DND-41 (cell line): ENCODE measurements at regions not wholly inside any gene's neighbourhood (a gene's known extent, or its start where the extent isn't known, plus 50 kb on each side); places are given as distances from the start of the nearest gene placed in this dataset.

Experiments
- ATAC-seq: fragments of 200-7000 bp; cut with Tn5 transposase; 3 replicates; pipeline ENCODE4 v1.9.1; 2021; ENCODE audit warnings: low read depth; ENCODE audit not compliant: insufficient read depth
- DNase-seq: peaks from one replicate; pipeline ENCODE4 v3.0.0-alpha.2; 2020
- H2AFZ ChIP-seq: 2 replicates; pipeline ENCODE4 v1.6.0; 2012; ENCODE audit warnings: low read depth, low read length
- H3K27ac ChIP-seq: 2 replicates; pipeline ENCODE4 v1.5.1; 2012; ENCODE audit warnings: low read length, inconsistent platforms
- H3K27me3 ChIP-seq: fragments of 200-600 bp; sonication (generic); 2 replicates; pipeline ENCODE4 v1.6.0; 2012; ENCODE audit warnings: low read length, mild to moderate bottlenecking, inconsistent platforms; ENCODE audit not compliant: insufficient read depth, poor library complexity
- H3K36me3 ChIP-seq: 2 replicates; pipeline ENCODE4 v1.5.1; 2012; ENCODE audit warnings: low read length, inconsistent platforms; ENCODE audit not compliant: insufficient read depth
- H3K4me1 ChIP-seq: 2 replicates; pipeline ENCODE4 v1.5.1; 2012; ENCODE audit warnings: mild to moderate bottlenecking, low read length; ENCODE audit not compliant: insufficient read depth
- H3K4me2 ChIP-seq: 2 replicates; pipeline ENCODE4 v1.6.0; 2012; ENCODE audit warnings: mild to moderate bottlenecking, moderate library complexity, low read length, inconsistent platforms; ENCODE audit not compliant: insufficient read depth
- H3K4me3 ChIP-seq, 2 experiments: fragments of 200-600 bp in 1 of 2; shearing (Covaris generic) in 1 of 2; 2 replicates each; pipeline ENCODE4 v1.5.1; 2012 to 2016; ENCODE audit warnings: inconsistent platforms in 2 of 2, low read length in 2 of 2, mild to moderate bottlenecking in 2 of 2, low read depth in 1 of 2, moderate library complexity in 1 of 2
- H3K79me2 ChIP-seq: 2 replicates; pipeline ENCODE4 v1.6.0; 2012; ENCODE audit warnings: low read length, inconsistent platforms; ENCODE audit not compliant: insufficient read depth
- H3K9ac ChIP-seq: 2 replicates; pipeline ENCODE4 v1.6.0; 2012; ENCODE audit warnings: low read depth, mild to moderate bottlenecking, inconsistent platforms, low read length, moderate library complexity
- H3K9me3 ChIP-seq: 2 replicates; pipeline ENCODE4 v1.5.1; 2012; ENCODE audit warnings: low read length, moderate library complexity, mild to moderate bottlenecking, inconsistent platforms; ENCODE audit not compliant: insufficient read depth, severe bottlenecking
- H4K20me1 ChIP-seq: 2 replicates; pipeline ENCODE4 v1.6.0; 2012; ENCODE audit warnings: low read length; ENCODE audit not compliant: insufficient read depth
- CTCF ChIP-seq: IDR thresholded peaks from 2 replicates; pipeline ENCODE4 v1.5.1; 2012; ENCODE audit warnings: borderline replicate concordance, low read length, moderate library complexity, mild to moderate bottlenecking; ENCODE audit not compliant: poor library complexity, severe bottlenecking; ENCODE audit errors: extremely low read depth
- EZH2 ChIP-seq: IDR thresholded peaks from 3 replicates; pipeline ENCODE4 v1.6.1; 2012; ENCODE audit warnings: borderline replicate concordance, low read depth, mild to moderate bottlenecking, moderate library complexity, low read length, inconsistent platforms; ENCODE audit not compliant: severe bottlenecking

- Histone ChIP-seq H3K27ac (no peak overlapping the region), H3K4me2 (no peak overlapping the region), H3K9me3 (no peaks in the 10 kb centered on the region), H3K79me2 (no peaks in the 10 kb centered on the region), H3K4me1 (no peaks in the 10 kb centered on the region), H3K4me3 (no peak overlapping the region), H2AFZ (no peak overlapping the region), H4K20me1 (no peaks in the 10 kb centered on the region), H3K9ac (no peak overlapping the region), H3K36me3 (no peaks in the 10 kb centered on the region), H3K27me3 (no peaks in the 10 kb centered on the region)
- DNase-seq (no peak), ATAC-seq (no peak)
- no peak for TF ChIP-seq CTCF
Measured at GRCh38 chr2:88252111-88252510, 82.0 kb downstream of the THNSL2 start.

GRCh38 chr2:88250404-88250803 is 80.3 kb downstream of the THNSL2 start:
- Histone ChIP-seq H3K79me2 (no peaks in the 10 kb centered on the region), H3K4me2 (no peak overlapping the region), H2AFZ (no peak overlapping the region), H3K27ac (no peak overlapping the region), H3K9me3 (no peaks in the 10 kb centered on the region), H3K4me1 (no peaks in the 10 kb centered on the region), H3K9ac (no peak overlapping the region), H3K4me3 (no peak overlapping the region), H3K36me3 (no peaks in the 10 kb centered on the region), H4K20me1 (no peaks in the 10 kb centered on the region), H3K27me3 (no peaks in the 10 kb centered on the region)
- no peak for DNase-seq
- TF ChIP-seq CTCF (no peak), EZH2 (no peak)
- ATAC-seq: no peak

- TF ChIP-seq EZH2 (no peak), CTCF (no peak)
- Histone ChIP-seq H2AFZ (no peak overlapping the region), H3K27me3 (no peaks in the 10 kb centered on the region), H3K9ac (no peak overlapping the region), H3K27ac (no peak overlapping the region), H3K36me3 (no peaks in the 10 kb centered on the region), H4K20me1 (no peaks in the 10 kb centered on the region), H3K4me1 (no peaks in the 10 kb centered on the region), H3K4me3 (no peak overlapping the region), H3K4me2 (no peak overlapping the region), H3K9me3 (peaks cover 5% of the 10 kb centered on the region), H3K79me2 (no peaks in the 10 kb centered on the region)
- no peak for DNase-seq
- ATAC-seq: no peak
Measured at GRCh38 chr2:88248280-88248828, 78.2 kb downstream of the THNSL2 start.

GRCh38 chr2:88247531-88247930 is 77.4 kb downstream of the THNSL2 start:
- Histone ChIP-seq H3K9me3 (peaks cover 5% of the 10 kb centered on the region), H4K20me1 (no peaks in the 10 kb centered on the region), H3K4me3 (no peak overlapping the region), H3K9ac (no peak overlapping the region), H3K36me3 (no peaks in the 10 kb centered on the region), H3K27me3 (no peaks in the 10 kb centered on the region), H2AFZ (no peak overlapping the region), H3K79me2 (no peaks in the 10 kb centered on the region), H3K4me2 (no peak overlapping the region), H3K27ac (no peak overlapping the region), H3K4me1 (no peaks in the 10 kb centered on the region)
- no peak for TF ChIP-seq CTCF
- TF ChIP-seq EZH2: no peak
- no peak for ATAC-seq
- peak; percentile 5 for DNase-seq
